Neural progenitor cell (in vitro differentiated cells): ENCODE measurements at regions not wholly inside any gene's neighbourhood (a gene's known extent, or its start where the extent isn't known, plus 50 kb on each side); places are given as distances from the start of the nearest gene placed in this dataset.
"Not testable (repeated sequence)": the region's sequence is repeated elsewhere in the genome, so short reads cannot be mapped to it uniquely, and the experiment has no call there.

ENCODE experiments used
- EZH2 ChIP-seq: fragments of 200-600 bp; sonication (generic); IDR thresholded peaks from 2 replicates; pipeline ENCODE4 v1.6.1; 2017; ENCODE audit warnings: antibody characterized with exemption, mild to moderate bottlenecking, moderate library complexity
- EZH2phosphoT487 ChIP-seq: fragments of 200-600 bp; sonication (generic); IDR thresholded peaks from 2 replicates; pipeline ENCODE4 v1.6.1; 2017; ENCODE audit warnings: antibody characterized with exemption
- TF ChIP-seq, protein P1 (sequence below): fragments of 200-600 bp; sonication (generic); IDR thresholded peaks from 2 replicates; pipeline ENCODE4 v1.5.1; 2017; ENCODE audit warnings: antibody characterized with exemption, mild to moderate bottlenecking

DNA sequence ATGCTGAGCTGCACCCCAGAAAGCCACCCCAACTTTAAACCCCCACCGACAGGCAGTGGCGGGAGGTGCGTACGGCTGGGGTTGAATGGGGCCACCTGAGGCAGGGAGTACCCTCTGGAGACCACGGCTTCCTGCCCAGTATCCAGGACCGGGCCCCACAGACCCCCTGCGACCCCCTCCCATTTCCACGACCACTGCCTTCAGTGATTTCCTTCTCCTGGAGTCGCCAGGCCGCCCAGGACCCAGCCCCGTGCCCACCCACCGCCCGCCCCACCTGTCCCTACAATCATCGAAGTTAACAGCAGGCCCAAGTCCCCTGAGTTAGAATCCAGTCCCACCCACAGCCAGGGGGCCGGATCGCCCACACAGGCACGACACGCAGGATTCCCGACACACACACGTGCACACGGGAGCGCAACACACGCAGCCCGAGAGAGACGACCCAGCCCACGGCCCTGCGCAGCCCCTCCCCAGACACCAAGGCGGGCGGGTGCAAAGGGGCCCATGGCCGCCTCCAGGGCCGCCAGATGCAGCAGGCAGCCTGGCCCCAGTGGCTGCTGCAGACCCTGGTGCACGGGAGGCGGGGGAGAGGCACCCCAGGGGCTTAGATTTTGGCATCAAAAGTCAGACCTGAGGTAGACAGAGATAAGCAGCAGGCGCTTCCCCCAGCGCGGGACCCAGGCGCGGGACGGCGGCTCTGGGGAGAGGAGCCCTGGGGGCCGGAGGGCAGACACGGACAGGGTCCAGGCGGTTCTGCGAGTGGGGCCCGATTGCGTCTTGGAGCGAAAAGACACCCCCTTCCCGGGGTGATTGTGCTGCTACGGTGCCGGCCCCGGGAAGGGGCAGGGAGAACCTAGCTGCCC is 104.8 kb downstream of the SPATA31A6 start:
- TF ChIP-seq, protein P1, sequence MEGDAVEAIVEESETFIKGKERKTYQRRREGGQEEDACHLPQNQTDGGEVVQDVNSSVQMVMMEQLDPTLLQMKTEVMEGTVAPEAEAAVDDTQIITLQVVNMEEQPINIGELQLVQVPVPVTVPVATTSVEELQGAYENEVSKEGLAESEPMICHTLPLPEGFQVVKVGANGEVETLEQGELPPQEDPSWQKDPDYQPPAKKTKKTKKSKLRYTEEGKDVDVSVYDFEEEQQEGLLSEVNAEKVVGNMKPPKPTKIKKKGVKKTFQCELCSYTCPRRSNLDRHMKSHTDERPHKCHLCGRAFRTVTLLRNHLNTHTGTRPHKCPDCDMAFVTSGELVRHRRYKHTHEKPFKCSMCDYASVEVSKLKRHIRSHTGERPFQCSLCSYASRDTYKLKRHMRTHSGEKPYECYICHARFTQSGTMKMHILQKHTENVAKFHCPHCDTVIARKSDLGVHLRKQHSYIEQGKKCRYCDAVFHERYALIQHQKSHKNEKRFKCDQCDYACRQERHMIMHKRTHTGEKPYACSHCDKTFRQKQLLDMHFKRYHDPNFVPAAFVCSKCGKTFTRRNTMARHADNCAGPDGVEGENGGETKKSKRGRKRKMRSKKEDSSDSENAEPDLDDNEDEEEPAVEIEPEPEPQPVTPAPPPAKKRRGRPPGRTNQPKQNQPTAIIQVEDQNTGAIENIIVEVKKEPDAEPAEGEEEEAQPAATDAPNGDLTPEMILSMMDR, result not testable (repeated sequence)
- TF ChIP-seq EZH2, EZH2phosphoT487: not testable (repeated sequence)
